H9 (cell line): ENCODE measurements at regions not wholly inside any gene's neighbourhood (a gene's known extent, or its start where the extent isn't known, plus 50 kb on each side); places are given as distances from the start of the nearest gene placed in this dataset.

Experiments used
- DNase-seq: peaks from one replicate; pipeline ENCODE4 v3.0.0-alpha.2; 2017
- H2AFZ ChIP-seq: one replicate; pipeline ENCODE4 v1.6.1; 2013; ENCODE audit warnings: mild to moderate bottlenecking, low read length, control low read depth, moderate library complexity
- H2AK5ac ChIP-seq: 2 replicates; pipeline ENCODE4 v1.6.1; 2013; ENCODE audit warnings: low read length, control low read depth, mixed read lengths; ENCODE audit not compliant: insufficient read length
- H2BK120ac ChIP-seq: one replicate; pipeline ENCODE4 v1.6.1; 2013; ENCODE audit warnings: low read depth, mild to moderate bottlenecking, low read length, control low read depth, inconsistent platforms; ENCODE audit not compliant: poor library complexity, severe bottlenecking
- H2BK12ac ChIP-seq: 2 replicates; pipeline ENCODE4 v1.6.1; 2013; ENCODE audit warnings: low read length, control low read depth, mixed read lengths, low read depth; ENCODE audit not compliant: insufficient read length
- H2BK15ac ChIP-seq: 2 replicates; pipeline ENCODE4 v1.6.1; 2013; ENCODE audit warnings: low read depth, low read length, control low read depth
- H2BK20ac ChIP-seq: one replicate; pipeline ENCODE4 v1.6.1; 2013; ENCODE audit warnings: low read depth, mild to moderate bottlenecking, low read length, control low read depth, inconsistent platforms; ENCODE audit not compliant: poor library complexity, severe bottlenecking
- H2BK5ac ChIP-seq: 2 replicates; pipeline ENCODE4 v1.6.1; 2013; ENCODE audit warnings: low read length, control low read depth, mixed read lengths; ENCODE audit not compliant: insufficient read length
- H3K14ac ChIP-seq: 2 replicates; pipeline ENCODE4 v1.6.1; 2013; ENCODE audit warnings: low read length, control low read depth; ENCODE audit not compliant: insufficient read depth
- H3K18ac ChIP-seq: 2 replicates; pipeline ENCODE4 v1.6.1; 2013; ENCODE audit warnings: low read depth, mild to moderate bottlenecking, mixed read lengths, low read length, control low read depth; ENCODE audit not compliant: insufficient read length
- H3K23ac ChIP-seq: 2 replicates; pipeline ENCODE4 v1.6.1; 2013; ENCODE audit warnings: low read length, control low read depth, mixed read lengths, low read depth; ENCODE audit not compliant: insufficient read length
- H3K23me2 ChIP-seq: 2 replicates; pipeline ENCODE4 v1.6.1; 2013; ENCODE audit warnings: low read depth, mild to moderate bottlenecking, mixed read lengths, low read length, control low read depth; ENCODE audit not compliant: insufficient read length, poor library complexity, severe bottlenecking
- H3K27ac ChIP-seq: 2 replicates; pipeline ENCODE4 v1.5.1; 2013; ENCODE audit warnings: low read length, control low read depth, mixed read lengths, low read depth; ENCODE audit not compliant: insufficient read length
- H3K27me3 ChIP-seq: 2 replicates; pipeline ENCODE4 v1.6.1; 2013; ENCODE audit warnings: low read length, control low read depth, inconsistent platforms; ENCODE audit not compliant: insufficient read depth
- H3K4ac ChIP-seq: 2 replicates; pipeline ENCODE4 v1.6.1; 2013; ENCODE audit warnings: low read depth, mild to moderate bottlenecking, control low read depth, inconsistent platforms, low read length, moderate library complexity
- H3K4me1 ChIP-seq: 2 replicates; pipeline ENCODE4 v1.6.1; 2013; ENCODE audit warnings: low read length, control low read depth, inconsistent platforms; ENCODE audit not compliant: insufficient read depth
- H3K4me2 ChIP-seq: 2 replicates; pipeline ENCODE4 v1.6.1; 2013; ENCODE audit warnings: low read length, control low read depth, mixed read lengths; ENCODE audit not compliant: insufficient read length, insufficient read depth
- H3K56ac ChIP-seq: 2 replicates; pipeline ENCODE4 v1.6.1; 2013; ENCODE audit warnings: low read depth, mild to moderate bottlenecking, mixed read lengths, low read length, control low read depth; ENCODE audit not compliant: insufficient read length
- H3K79me1 ChIP-seq: 2 replicates; pipeline ENCODE4 v1.6.1; 2013; ENCODE audit warnings: low read depth, mild to moderate bottlenecking, moderate library complexity, low read length, control low read depth, inconsistent platforms; ENCODE audit not compliant: insufficient read depth, poor library complexity, severe bottlenecking
- H3K79me2 ChIP-seq: 2 replicates; pipeline ENCODE4 v1.6.1; 2013; ENCODE audit warnings: low read length, control low read depth, inconsistent platforms; ENCODE audit not compliant: insufficient read depth
- H3K9ac ChIP-seq: 2 replicates; pipeline ENCODE4 v1.6.1; 2013; ENCODE audit warnings: low read length, control low read depth, mixed read lengths; ENCODE audit not compliant: insufficient read length; ENCODE audit errors: extremely low read depth
- H3K9me3 ChIP-seq: one replicate; pipeline ENCODE4 v1.6.1; 2013; ENCODE audit warnings: low read depth, low read length, inconsistent platforms; ENCODE audit not compliant: control insufficient read depth
- H3T11ph ChIP-seq: one replicate; pipeline ENCODE4 v1.6.1; 2013; ENCODE audit warnings: mild to moderate bottlenecking, low read length, control low read depth, inconsistent platforms
- H4K20me1 ChIP-seq: one replicate; pipeline ENCODE4 v1.6.1; 2013; ENCODE audit not compliant: control insufficient read depth, insufficient read length, insufficient read depth
- H4K5ac ChIP-seq: 2 replicates; pipeline ENCODE4 v1.6.1; 2013; ENCODE audit warnings: low read depth, mild to moderate bottlenecking, mixed read lengths, low read length, control low read depth; ENCODE audit not compliant: insufficient read length
- H4K8ac ChIP-seq: replicated peaks from 2 replicates; pipeline ENCODE4 v1.6.1; 2013; ENCODE audit warnings: low read length, control low read depth, mixed read lengths, low read depth; ENCODE audit not compliant: insufficient read length
- H4K91ac ChIP-seq: 2 replicates; pipeline ENCODE4 v1.6.1; 2013; ENCODE audit warnings: low read depth, mild to moderate bottlenecking, moderate library complexity, mixed read lengths, low read length, control low read depth; ENCODE audit not compliant: insufficient read length
- H3K27ac Mint-ChIP-seq, 3 experiments: 2 replicates in 2 of 3; 3 replicates in 1 of 3; pipeline ENCODE4 v1.8.0; 2020 to 2021; ENCODE audit warnings: mixed read lengths in 3 of 3, mild to moderate bottlenecking in 1 of 3, moderate library complexity in 1 of 3
- H3K27me3 Mint-ChIP-seq: 2 replicates; pipeline ENCODE4 v1.8.0; 2021; ENCODE audit warnings: low read depth, mild to moderate bottlenecking, moderate library complexity, mixed read lengths
- H3K36me3 Mint-ChIP-seq, 3 experiments: 2 replicates in 2 of 3; 3 replicates in 1 of 3; pipeline ENCODE4 v1.8.0; 2020 to 2021; ENCODE audit warnings: low read depth in 3 of 3, mixed read lengths in 3 of 3; ENCODE audit not compliant: insufficient read depth in 1 of 3
- H3K4me1 Mint-ChIP-seq, 2 experiments: 2 replicates each; pipeline ENCODE4 v1.8.0; 2020; ENCODE audit warnings: mixed read lengths in 2 of 2
- H3K4me3 Mint-ChIP-seq, 2 experiments: 2 replicates in 1 of 2; 3 replicates in 1 of 2; pipeline ENCODE4 v1.8.0; 2020 to 2021; ENCODE audit warnings: mild to moderate bottlenecking in 2 of 2, mixed read lengths in 2 of 2, moderate library complexity in 1 of 2
- H3K9me3 Mint-ChIP-seq, 2 experiments: 2 replicates in 1 of 2; 3 replicates in 1 of 2; pipeline ENCODE4 v1.8.0; 2020; ENCODE audit warnings: mild to moderate bottlenecking in 2 of 2, mixed read lengths in 2 of 2, moderate library complexity in 1 of 2
- WGBS: extraction: QIAGEN DNeasy Blood & Tissue Kit; methylation state at CpG from one replicate; pipeline ENCODE4 v1.1.7; 2013; ENCODE audit warnings: missing lambda C conversion rate, low lambda C conversion rate, mixed read lengths; ENCODE audit not compliant: insufficient read length; ENCODE audit errors: extremely low coverage; 5-methylcytosine and 5-hydroxymethylcytosine counted together
- TF ChIP-seq, protein P1 (sequence below): fragments of 200-600 bp; sonication (generic); conservative IDR thresholded peaks from 3 replicates; pipeline ENCODE4 v1.8.0; 2021; ENCODE audit warnings: antibody characterized with exemption, mild to moderate bottlenecking

- H3K14ac ChIP-seq: no peak overlapping the region
- no peaks in the 10 kb centered on the region for H3K27me3 ChIP-seq
- DNase-seq: peak; percentile 45
- H3K4me1 ChIP-seq: peaks cover 2% of the 10 kb centered on the region; the same call in 1 of the 2 replicates
- Mint-ChIP-seq H3K36me3 (peaks cover 2 to 5% (median 4%) of the 10 kb centered on the region in 3 experiments; a peak in 5 of 7 replicates), H3K4me1 (peaks cover 9 to 10% of the 10 kb centered on the region in 2 experiments), H3K27me3 (no peaks in the 10 kb centered on the region), H3K4me3 (no peak overlapping the region), H3K27ac (no peak overlapping the region; a peak in 1 of 7 replicates), H3K9me3 (peaks cover 4 to 5% of the 10 kb centered on the region in 2 experiments; a peak in 3 of 5 replicates)
- no peaks in the 10 kb centered on the region for H3K9me3 ChIP-seq
- no CpG with 5 or more reads among the region's 4 CpGs for WGBS
- no peak overlapping the region for H4K8ac ChIP-seq
- H3T11ph ChIP-seq: no peak overlapping the region
- no peak overlapping the region for H3K4me2 ChIP-seq
- H3K23me2 ChIP-seq: no peaks in the 10 kb centered on the region
- H2BK120ac ChIP-seq: no peak overlapping the region
- H3K79me1 ChIP-seq: no peaks in the 10 kb centered on the region
- no peak overlapping the region for H3K4ac ChIP-seq
- no peak overlapping the region for H2BK15ac ChIP-seq
- H2AFZ ChIP-seq: no peak overlapping the region
- H4K20me1 ChIP-seq: no peaks in the 10 kb centered on the region
- no peak overlapping the region for H2BK5ac ChIP-seq
- H3K56ac ChIP-seq: no peak overlapping the region
- H3K18ac ChIP-seq: no peak overlapping the region
- no peak overlapping the region for H3K9ac ChIP-seq
- H4K5ac ChIP-seq: no peak overlapping the region
- H3K79me2 ChIP-seq: no peaks in the 10 kb centered on the region
- no peak overlapping the region for H3K23ac ChIP-seq
- TF ChIP-seq, protein P1, sequence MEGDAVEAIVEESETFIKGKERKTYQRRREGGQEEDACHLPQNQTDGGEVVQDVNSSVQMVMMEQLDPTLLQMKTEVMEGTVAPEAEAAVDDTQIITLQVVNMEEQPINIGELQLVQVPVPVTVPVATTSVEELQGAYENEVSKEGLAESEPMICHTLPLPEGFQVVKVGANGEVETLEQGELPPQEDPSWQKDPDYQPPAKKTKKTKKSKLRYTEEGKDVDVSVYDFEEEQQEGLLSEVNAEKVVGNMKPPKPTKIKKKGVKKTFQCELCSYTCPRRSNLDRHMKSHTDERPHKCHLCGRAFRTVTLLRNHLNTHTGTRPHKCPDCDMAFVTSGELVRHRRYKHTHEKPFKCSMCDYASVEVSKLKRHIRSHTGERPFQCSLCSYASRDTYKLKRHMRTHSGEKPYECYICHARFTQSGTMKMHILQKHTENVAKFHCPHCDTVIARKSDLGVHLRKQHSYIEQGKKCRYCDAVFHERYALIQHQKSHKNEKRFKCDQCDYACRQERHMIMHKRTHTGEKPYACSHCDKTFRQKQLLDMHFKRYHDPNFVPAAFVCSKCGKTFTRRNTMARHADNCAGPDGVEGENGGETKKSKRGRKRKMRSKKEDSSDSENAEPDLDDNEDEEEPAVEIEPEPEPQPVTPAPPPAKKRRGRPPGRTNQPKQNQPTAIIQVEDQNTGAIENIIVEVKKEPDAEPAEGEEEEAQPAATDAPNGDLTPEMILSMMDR: peak; percentile 65
- no peak overlapping the region for H2BK12ac ChIP-seq
- no peak overlapping the region for H3K27ac ChIP-seq
- no peak overlapping the region for H2AK5ac ChIP-seq
- no peak overlapping the region for H2BK20ac ChIP-seq
- no peak overlapping the region for H4K91ac ChIP-seq
These were observed 554.8 kb upstream of the SGCD start for GRCh38 chr5:155772009-155772662.
